Hindlimb muscle (tissue), 1 donor: ENCODE measurements at regions not wholly inside any gene's neighbourhood (a gene's known extent, or its start where the extent isn't known, plus 50 kb on each side); places are given as distances from the start of the nearest gene placed in this dataset.
"Not testable (repeated sequence)": the region's sequence is repeated elsewhere in the genome, so short reads cannot be mapped to it uniquely, and the experiment has no call there.

ENCODE experiments used
- DNase-seq: peaks from one replicate; pipeline ENCODE4 v3.0.0-alpha.2; 2013

DNA sequence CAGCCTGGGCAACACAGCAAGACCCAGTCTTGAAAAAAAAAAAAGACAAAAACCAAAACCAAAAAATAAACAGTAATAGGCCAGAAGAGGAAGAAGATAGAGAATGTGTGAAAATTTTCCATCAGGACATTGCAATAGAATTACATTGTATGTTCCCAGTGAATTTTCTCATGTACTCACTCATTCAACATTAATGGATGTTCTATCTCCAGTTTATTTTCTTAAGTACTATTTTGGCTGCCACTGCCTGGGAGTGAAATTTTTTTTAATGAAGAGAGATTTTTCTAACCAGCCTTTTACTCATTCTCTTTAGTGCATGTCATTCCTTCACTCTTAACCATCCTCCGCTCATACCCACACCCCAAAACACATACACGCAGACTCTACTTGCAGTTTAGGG is 282.8 kb downstream of the ALDH8A1 start:
- no peak for DNase-seq

DNA sequence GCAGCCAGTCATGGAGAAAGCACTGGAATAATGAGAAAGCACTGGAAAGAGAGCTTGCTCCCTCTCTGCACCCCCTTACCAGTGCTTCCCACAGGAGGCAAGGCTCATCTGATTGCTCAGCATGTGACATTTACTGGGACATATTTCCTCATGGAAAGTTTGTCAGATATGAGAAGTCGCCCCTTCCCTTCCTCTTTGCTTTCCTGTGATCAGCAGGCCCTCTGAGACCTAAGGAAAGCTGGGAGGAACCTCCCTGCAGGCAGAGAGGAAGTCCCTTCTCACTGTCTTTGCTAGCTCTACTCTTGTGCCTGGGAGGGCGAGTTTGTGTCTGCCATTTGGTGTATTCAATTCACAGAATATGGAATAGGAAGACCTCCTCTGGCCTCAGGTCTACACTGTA is 283.8 kb downstream of the ALDH8A1 start:
- no peak for DNase-seq

DNA sequence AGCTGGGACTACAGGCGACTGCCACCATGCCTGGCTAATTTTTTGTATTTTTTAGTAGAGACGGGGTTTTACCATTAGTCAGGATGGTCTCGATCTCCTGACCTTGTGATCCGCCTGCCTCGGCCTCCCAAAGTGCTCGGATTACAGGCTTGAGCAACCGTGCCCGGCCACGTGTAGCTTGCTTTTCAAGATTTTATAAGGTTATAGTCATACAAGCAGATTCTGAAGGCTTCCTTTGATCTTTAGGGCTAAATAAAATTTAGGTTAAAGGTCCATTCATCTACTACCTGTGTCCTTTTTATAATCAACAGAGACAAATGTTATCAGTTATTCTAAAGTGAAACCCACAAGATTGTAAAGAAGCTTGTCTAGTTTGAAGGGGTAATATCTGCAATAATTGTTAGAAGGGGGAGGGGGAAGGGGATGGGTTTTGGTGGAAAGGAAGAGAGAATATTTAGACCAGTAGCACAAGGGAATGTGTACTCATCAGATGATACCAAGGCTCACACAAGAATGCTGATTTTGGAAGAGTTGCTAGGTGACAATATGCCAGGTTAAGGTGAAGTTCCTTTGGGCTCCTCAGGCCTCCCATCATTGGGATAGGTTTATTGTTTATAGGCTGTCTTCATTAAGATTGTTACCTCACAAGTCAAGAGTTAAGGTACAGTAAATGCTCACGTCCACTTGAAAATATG is 284.7 kb downstream of the ALDH8A1 start:
- DNase-seq, result no peak

DNA sequence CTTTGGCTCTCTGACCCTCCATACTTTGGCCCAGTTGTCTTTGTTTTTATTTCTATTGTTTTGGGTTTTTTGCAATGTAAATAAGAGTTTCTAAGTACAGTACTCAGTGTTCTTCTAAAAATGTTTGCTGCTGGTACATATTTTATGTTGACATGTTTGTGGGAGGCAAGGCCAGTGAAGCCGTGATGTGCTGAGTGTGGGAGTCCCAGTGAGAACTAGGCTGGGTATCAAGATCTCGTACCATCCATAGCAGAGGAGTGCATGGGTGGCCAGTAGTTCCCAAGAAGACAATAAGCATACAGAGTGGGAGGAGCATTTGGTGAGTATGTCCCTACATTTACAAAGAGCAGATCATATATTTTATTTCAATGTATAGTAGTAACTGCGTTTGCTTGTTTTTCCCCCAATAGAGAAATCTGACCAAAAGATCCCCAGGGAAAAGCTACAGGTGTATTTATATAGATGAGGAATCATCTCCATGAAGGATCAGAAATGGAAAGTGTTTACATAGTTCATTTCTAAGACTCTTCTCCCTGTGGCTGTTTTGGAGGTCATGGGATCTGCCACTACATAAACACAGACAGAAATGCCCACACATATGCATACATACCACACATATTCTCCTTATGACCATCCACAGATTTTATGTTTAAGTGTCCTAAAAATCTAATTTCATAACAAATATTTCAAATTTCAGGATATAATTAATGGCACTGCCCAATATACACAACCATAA is 285.9 kb downstream of the ALDH8A1 start:
- no peak for DNase-seq

DNA sequence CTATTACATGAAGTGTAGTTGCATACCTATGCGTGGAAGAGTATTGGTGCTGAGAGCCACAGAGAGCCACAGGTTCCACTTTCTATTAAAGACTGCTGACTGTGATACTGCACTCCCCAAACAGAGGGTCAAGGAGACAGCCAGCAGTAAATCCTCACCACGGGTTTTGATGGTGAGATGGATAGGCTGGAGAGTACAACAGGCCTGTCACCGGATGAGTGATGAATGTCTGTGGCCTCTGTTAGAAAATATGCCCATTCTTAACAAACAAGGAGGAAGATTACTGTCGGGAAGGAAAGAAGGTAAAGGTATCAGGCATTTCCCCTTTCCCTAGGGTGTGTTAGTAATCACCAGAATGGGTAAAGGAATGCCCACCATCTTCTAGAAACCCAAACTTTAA is 286.5 kb downstream of the ALDH8A1 start:
- no peak for DNase-seq

DNA sequence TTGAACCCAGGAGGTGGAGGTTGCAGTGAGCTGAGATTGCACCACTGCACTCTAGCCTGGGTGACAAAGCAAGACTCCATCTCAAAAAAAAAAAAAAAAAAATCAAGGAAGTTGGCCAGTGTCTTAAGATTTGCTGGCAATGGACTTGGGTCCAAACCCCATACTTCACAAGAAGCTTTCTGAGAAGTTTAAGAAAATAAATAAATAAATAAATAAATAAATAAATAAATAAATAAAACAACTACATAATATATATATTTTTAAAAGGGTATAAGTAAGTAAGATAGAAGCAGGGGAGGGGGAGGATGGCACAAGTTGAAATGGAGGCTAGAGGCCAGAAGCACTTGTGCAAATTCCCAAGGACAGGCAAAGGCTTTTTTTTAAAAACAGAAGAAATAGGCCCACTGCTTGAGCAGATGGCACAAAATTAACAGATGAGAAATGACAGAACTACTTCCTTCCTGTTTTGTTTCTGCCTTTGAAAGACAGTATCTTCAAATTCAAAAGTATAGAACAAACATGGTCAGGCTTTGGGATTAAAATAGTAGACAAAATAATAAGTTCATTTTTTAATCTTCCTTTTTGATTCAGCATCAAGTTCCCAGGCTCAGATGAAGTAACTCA is 287.7 kb downstream of the ALDH8A1 start:
- no peak for DNase-seq

DNA sequence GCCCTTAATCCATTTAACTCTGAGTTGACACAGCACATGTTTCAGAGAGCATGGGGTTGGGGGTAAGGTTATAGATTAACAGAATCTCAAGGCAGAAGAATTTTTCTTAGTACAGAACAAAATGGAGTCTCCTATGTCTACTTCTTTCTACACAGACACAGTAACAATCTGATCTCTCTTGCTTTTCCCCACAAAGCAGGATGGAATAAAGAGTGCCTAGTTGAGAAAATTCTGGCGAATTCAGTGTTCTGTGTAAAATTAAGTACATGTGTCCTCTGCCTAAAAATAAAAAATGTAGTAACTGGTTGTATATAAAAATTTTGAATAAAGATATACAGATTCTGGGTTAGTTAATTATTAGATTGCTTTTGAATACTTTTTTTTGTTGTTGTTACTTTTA is 290.0 kb downstream of the ALDH8A1 start:
- DNase-seq, result not testable (repeated sequence)

DNA sequence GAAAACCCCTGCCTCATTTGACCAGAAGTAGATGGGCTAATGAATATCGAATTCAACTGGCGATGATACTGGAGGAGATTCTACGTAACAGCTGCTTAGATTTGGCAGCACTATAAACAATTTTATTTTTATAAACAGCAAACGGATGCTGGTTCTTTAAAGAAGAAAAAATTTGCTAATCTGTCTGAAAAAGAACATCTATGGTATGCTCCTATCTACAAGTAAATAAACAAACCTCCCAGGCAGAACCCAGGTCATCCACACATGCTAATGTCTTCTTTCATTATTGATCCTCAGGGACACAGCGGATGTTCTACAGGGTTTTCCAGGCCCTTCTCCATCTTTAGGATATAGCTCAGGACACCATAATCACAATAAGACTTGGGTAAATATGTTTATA is 291.3 kb downstream of the ALDH8A1 start:
- DNase-seq, result no peak

DNA sequence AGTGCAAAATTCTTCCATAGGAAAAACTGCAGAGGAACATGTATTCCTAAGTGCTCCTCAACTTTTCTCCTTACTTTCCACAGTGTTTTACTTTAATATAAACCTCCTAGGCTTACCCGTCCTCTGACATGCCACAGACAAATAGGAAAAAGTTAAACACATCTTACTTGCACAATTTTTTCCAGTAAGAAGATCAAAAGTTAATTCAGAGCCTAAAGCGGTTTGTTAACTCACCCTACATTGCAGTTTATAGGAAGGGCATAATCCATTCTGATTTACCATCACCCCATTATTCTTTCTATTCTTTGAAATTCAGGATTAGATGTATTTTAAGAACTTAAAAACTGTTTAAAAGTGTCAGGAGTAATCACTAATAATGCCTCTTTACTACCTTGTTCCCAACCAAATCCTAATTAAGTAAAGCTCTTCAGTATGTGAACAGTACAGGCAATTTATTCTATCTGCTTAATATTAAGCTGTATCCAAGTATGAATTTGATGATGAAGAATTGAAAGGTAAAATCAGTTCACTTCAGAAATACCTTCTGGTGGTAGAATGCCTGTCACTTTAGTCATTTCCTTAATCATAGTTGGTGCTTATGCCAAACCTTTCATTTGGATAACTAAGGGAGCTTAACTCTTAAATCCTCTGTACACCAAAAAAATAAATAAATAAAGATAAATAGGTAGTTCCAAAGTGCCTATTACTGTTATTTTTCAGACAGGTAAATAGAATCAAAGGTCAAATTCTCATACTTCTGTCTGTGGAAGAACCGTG is 292.0 kb downstream of the ALDH8A1 start:
- DNase-seq, result no peak

DNA sequence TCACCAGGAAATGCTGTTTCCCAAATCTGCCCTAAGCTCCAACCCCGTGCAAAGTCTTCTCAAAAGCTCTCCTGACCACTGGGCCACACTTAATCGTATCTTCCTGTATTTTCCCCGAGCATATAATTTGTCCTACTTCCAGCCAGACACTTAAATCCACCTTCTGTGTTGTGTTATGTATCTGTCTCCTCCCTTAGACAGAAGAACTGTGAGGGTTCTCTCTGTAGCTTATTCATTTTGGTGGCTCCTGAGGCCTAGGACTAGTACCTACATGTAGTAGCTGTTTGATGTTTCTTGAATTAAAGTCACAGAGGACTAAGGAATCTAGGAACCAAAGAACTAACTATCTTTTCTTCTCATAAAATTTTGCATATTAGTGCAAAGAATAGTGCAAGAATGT is 292.6 kb downstream of the ALDH8A1 start:
- no peak for DNase-seq

DNA sequence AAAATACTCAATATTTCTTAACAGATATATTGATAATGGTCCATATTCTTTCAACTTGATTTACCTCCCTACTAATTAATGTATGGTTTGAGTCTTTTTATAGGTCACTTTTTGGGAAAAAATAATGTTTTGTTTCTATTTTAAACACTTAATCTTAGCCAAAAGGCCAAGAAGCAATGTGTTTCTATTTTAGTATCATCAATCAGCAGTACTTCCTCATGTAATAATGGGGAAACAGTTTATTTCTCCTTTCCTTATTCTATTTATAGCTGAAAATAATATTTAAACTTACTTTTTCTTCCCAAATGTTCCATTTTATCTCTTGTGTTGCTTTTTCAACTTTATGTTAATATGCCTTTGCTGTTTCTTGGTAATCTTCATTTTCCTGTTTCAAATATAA is 295.1 kb downstream of the ALDH8A1 start:
- no peak for DNase-seq

DNA sequence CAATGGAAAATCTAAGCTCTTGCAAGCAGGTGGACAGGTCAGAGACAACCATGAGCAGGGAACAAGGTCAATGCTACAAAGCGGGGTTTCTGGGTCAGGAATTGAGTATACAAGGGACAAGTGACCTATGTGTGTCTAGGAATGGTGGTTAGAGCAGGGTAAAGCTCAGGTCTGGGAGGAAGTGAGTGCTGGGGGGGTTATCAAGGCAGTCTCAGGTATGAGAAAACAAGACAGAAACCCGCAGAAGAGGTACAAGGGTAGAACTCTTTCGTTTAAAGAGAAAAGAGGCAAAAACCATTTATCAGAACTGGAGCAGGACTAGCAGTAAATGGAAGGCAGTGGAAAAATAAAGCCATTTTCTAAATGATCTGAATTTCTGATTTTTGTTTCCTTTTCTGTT is 298.4 kb downstream of the ALDH8A1 start:
- no peak for DNase-seq

DNA sequence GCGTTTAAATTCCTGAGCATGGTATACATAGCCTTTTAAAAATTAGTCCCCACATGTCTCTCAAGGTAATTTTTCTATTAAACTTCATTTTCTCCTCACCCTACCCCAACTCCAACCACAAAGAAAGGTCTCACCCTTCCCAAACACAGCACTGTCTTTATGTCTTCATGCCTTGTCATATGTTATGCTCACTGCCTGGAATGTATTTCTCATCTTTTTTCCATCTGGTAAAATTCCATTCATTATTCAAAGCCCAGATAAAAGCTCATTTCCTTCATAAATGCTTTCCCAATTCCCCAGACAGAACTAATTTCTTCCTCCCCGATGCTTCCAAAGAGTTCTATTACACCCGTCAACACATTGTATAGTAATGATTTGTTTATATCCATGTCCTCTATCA is 302.0 kb downstream of the ALDH8A1 start:
- DNase-seq, result no peak

DNA sequence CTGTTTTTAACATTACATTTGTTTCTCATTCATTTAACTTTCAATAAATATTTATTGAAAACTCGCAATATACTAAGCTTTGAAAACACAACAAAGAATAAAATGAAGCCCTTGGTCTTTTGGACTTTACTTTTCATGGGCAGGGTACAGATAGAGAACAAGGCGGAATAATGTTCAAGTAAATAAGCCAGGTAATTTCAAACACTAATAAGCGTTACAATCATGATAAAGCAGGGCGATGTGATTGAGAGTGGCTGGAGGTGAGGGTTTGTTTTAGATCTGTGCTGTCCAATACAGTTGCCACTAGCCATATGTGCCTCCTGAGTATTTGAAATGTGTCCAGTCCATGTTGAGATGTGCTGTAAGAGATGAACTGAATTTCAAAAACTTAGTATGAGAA is 307.1 kb downstream of the ALDH8A1 start:
- no peak for DNase-seq

DNA sequence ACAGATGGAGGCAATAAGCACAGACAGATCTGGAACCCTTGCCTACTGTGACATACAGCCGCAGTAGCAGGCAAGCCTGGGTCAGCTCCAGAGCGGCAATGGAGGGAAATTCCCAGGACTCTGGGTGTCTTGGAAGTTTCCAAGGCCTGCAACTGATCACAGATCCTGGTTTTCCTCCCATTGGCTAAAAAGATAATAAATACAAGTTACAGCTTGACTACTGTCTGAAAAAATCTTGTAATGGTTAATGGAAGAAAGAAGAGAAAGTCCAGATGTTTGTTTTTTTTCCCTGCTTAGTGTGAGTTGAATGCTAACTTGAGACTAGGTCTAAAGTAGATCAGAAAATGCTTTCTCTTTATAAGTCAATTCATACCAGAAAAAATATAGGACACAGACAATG is 307.6 kb downstream of the ALDH8A1 start:
- no peak for DNase-seq

DNA sequence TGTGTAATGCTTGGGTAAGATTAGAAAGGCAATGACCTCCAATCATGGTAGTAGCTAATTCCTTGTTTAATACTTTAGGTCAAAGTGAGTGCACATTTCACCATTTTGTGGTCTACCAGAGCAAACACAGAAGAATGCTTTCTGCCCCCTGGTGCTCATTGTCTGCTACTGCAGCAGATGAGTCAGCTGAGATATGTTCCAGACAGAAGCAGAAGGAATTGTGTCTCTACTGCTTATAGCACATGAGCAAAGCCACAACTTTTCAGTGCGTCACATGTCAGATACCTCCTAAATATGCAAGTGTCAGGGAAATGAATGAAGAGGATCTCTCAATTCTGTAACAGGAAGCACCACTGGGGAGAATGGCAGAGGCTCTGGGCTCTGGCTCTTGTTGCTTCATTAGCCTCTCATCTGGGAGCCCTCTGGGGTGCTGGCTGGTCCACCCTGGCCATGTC is 308.9 kb downstream of the ALDH8A1 start:
- DNase-seq, result peak; percentile 71

DNA sequence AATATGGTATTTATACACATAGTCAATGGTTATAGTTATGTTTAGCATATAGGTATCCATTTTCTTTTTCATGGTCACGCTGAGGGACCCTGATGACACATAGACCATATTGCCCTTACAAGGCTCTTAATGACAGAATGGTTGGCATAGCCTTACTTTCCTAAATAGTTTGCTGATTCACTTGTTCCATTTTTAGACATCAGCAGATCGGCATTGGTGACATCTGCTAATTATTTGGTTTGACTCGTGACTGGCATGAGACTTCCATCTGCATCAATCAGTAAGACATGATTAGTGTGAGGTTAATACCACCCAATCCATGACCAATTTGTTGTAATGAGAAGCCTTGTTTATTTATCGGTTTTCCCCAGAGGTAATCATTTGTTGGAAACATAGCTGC is 309.7 kb downstream of the ALDH8A1 start:
- DNase-seq, result no peak

DNA sequence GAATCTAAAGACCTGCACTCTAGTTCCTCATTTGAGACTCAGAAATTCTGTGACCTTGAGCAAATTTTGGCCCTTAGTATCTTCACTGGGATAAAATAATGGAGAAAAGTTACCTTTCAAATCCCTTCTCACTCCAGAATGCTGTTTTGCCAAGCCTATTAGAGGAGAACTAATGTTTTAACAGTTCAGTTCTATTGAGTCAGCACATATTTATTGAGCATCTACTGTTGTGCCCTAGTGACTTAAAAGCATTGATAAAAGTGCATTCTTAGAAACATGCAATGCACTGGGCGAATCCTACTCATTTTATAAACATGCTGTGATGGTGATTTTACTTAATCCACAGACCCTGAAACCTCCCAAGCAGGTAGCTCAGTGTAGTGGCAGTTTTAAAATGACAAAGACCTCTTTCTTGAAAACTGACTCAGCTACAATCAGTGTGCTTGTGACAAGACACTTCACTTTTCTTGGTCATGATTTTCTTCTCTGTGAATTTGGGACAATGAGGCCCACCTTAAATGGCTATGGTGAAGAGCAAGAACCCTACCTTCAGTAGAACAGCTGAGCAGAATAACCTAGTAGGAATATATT is 312.0 kb downstream of the ALDH8A1 start:
- DNase-seq, result no peak

DNA sequence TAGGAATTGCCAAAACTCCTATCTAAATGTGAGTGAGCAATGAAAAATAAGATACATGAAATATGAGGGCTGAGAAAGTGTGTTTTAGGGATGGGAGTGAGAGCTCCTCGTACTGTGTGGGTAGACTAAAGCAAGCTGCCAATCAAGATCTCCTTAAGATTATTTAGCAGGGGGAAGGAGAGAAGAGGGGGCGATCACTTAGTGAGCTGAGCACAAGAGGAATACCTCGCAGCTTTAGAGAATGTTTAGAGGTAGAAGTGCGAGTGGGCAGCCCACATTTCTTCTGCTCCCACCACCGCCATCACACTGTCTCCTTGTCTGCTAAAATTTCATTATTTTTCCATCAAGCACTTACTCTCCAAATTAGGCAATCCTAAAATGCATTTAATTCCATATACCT is 312.6 kb downstream of the ALDH8A1 start:
- DNase-seq, result no peak

DNA sequence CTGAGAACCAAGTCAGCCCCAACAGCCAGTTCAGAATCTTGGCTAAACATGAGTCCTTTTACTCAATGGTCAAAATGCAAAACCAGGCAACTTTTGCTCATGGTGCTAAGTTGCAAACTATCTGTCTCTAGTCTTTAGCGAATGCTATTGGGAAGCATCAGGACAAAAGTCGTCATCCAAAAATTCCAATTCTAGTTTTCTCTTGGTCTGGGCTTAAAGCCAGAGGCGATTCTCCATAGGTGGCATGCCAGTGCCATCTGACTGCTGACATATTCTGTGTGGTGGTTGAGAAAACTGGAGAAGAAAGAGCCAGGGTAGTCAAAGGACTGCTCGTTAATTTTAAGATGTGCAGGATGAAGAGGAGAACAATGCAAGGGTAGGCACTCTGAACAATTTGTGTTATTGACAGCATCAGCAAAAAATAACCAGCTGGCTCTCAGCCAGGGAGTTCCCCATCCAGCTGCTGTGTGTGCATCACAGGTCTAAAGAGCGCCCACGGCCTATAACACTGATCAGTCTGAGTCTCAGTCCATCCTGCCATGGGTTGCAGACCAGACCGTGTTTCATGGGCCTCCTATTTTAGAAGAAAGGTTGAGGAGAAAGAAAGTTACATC is 313.6 kb downstream of the ALDH8A1 start:
- DNase-seq, result no peak

DNA sequence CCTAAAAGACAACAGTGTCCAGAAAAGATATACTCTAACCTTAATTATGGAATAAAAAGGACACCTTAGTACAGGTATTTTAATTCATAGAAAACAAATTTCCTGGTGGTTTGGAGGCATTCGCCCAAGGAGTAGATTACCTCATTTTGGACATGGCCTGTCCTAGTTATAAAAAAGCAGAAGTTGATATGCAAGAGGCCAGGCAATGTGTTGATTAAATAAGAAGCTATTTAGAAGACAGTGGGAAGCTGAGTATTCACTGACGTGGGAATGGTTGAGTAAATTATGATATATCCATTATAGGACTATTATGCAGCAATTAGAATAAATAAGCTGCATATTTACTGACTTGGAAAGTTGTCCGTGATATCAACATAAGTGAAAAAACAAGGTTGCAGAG is 314.9 kb downstream of the ALDH8A1 start:
- no peak for DNase-seq

DNA sequence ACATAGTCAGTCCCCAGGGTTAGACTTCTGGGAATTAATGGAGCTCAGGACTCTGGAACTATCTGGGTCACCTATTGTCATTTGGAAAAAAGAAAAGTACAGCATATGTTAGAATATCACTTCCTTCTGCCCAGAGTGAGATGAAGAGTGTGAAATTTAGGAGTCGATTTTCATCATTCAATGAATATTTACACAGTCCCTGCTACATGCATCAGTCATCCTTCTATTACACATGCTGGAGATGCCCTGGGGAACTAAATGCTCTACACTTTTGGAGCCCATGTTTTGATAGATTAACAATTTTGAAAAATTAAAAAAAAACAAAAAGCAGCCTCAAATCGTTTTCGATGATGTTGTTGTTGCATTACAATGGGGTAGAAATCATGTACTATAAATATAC is 315.4 kb downstream of the ALDH8A1 start:
- no peak for DNase-seq
